HUES64 (cell line): ENCODE measurements at regions not wholly inside any gene's neighbourhood (a gene's known extent, or its start where the extent isn't known, plus 50 kb on each side); places are given as distances from the start of the nearest gene placed in this dataset.
"Not testable (repeated sequence)": the region's sequence is repeated elsewhere in the genome, so short reads cannot be mapped to it uniquely, and the experiment has no call there.

ENCODE experiments used
- H3K27ac ChIP-seq: 2 replicates; pipeline ENCODE4 v1.7.0; 2013; ENCODE audit warnings: low read depth, low read length, inconsistent platforms
- H3K27me3 ChIP-seq: 2 replicates; pipeline ENCODE4 v1.6.1; 2013; ENCODE audit warnings: mild to moderate bottlenecking, low read length; ENCODE audit not compliant: insufficient read depth
- H3K36me3 ChIP-seq: 2 replicates; pipeline ENCODE4 v1.6.1; 2013; ENCODE audit warnings: mild to moderate bottlenecking, low read length; ENCODE audit not compliant: insufficient read depth
- H3K4me1 ChIP-seq: 2 replicates; pipeline ENCODE4 v1.6.1; 2013; ENCODE audit warnings: mild to moderate bottlenecking, low read length, moderate library complexity; ENCODE audit not compliant: insufficient read depth
- H3K4me3 ChIP-seq: 2 replicates; pipeline ENCODE4 v1.5.1; 2013; ENCODE audit warnings: mild to moderate bottlenecking, low read length, moderate library complexity
- H3K9ac ChIP-seq: 2 replicates; pipeline ENCODE4 v1.6.1; 2013; ENCODE audit warnings: mild to moderate bottlenecking, low read depth, low read length
- H3K9me3 ChIP-seq: 2 replicates; pipeline ENCODE4 v1.6.1; 2013; ENCODE audit warnings: low read depth, low read length; ENCODE audit not compliant: insufficient read depth
- WGBS: fragments of 150-250, 120-280 bp; methylation state at CpG from one replicate; pipeline ENCODE4 v1.1.7; 2013; ENCODE audit warnings: missing lambda C conversion rate; 5-methylcytosine and 5-hydroxymethylcytosine counted together

DNA sequence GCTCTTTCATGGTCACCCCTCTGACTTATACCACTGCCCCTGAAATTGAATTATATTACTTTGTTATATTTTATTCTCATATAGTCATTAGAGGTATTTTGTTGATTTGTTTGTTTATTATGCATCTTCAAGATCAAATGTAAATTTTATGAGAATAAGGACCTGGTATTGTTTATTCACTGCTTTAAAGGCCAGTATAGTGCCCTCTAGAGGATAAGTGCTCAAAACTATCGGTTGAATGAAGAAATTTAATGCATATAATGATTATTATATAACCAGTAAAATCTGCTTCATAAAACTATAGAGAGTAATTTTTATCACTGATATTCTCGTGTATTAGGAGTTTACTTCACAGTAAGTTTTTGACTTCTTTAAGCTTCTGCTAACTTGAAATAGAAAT, 1401.9 kb downstream of the SLITRK1 start:
- Histone ChIP-seq H3K9ac (no peak overlapping the region), H3K27me3 (no peaks in the 10 kb centered on the region), H3K9me3 (no peaks in the 10 kb centered on the region), H3K4me3 (no peak overlapping the region), H3K36me3 (no peaks in the 10 kb centered on the region), H3K27ac (no peak overlapping the region), H3K4me1 (no peaks in the 10 kb centered on the region)
- no CpG with 5 or more reads among the region's 2 CpGs for WGBS

DNA sequence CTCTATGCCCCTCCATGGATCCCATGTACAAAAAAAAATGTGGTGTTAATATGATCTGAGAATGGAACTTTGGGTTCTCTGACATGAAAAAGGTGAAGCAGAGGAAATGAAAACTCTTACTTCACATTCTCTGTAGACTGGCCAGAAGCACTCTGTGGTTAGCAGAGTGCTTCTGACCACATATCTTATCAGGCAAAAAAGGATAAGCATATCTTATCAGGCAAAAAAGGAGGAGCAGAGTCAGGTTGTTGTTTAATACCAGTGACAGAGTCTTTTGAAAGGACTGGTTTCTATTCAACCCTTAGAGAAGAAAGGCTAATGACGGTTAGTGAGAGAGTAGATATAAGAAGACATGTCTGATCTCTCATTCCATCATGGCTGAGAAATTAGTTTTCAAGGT, 1404.8 kb downstream of the SLITRK1 start:
- WGBS: 79% methylated on average over 1 of the region's 1 CpG
- H3K36me3 ChIP-seq: no peaks in the 10 kb centered on the region
- H3K9me3 ChIP-seq: no peaks in the 10 kb centered on the region
- H3K27ac ChIP-seq: no peak overlapping the region
- no peaks in the 10 kb centered on the region for H3K4me1 ChIP-seq
- H3K4me3 ChIP-seq: no peak overlapping the region
- H3K27me3 ChIP-seq: no peaks in the 10 kb centered on the region
- H3K9ac ChIP-seq: no peak overlapping the region

DNA sequence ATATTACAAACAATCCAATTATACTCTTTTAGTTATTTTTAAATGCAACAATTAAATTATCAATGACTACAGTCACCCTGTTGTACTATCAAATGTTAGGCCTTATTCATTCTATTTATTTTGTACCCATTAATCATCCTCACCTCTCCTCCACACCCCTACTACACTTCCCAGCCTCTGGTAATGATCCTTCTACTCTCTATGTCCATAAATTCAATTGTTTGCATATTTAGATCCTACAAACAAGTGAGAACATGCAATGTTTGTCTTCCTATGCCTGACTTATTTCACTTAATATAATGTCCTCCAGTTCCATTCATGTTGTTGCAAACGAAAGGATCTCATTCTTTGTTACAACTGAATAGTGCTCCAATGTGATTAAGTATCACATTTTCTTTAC, 1414.6 kb downstream of the SLITRK1 start:
- no peak overlapping the region for H3K27ac ChIP-seq
- 100% methylated on average over 1 of the region's 1 CpG for WGBS
- H3K9ac ChIP-seq: no peak overlapping the region
- H3K27me3 ChIP-seq: no peaks in the 10 kb centered on the region
- H3K4me1 ChIP-seq: no peaks in the 10 kb centered on the region
- H3K36me3 ChIP-seq: no peaks in the 10 kb centered on the region
- H3K4me3 ChIP-seq: no peak overlapping the region
- H3K9me3 ChIP-seq: no peaks in the 10 kb centered on the region

DNA sequence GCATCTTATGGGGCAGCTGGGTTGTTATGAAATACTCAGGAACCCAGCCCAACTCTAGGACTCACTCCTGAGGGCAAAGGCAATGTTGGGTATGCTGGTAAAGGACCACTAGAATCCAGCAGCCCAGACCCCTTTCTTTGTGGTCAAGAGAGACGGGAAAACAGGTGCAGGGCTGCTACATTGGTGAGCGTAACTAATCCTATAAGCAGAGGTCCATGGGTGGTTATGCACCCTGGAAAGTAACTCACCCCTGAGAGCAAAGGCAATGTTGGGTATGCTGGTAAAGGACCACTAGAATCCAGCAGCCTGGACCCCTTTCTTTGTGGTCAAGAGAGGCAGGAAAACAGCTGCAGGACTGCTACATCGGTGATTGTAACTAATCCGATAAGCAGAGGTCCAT, 1422.7 kb downstream of the SLITRK1 start:
- H3K27me3 ChIP-seq, H3K27ac ChIP-seq, H3K9ac ChIP-seq, H3K4me3 ChIP-seq, H3K4me1 ChIP-seq, H3K36me3 ChIP-seq, H3K9me3 ChIP-seq: not testable (repeated sequence)
- 80% methylated on average over 4 of the region's 4 CpGs for WGBS

DNA sequence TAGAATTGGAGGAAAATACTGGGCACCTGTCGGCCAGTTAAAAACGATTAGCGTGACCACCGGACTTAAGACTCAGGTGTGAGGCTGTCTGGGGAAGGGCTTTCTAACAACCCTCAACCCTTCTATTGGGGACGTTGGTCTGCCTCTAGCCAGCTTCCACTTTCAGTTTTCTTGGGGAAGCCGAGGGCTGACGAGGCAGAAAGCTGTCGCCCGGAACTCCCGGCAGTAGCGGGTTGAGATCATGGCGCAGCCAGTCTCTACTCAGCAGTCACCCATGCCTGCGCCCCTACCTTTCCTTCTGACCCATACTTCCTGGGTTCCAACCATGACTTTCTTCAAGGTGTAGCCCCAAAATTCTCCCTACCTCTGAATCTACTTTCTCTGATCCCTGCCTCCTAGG, 1424.1 kb downstream of the SLITRK1 start:
- Histone ChIP-seq H3K4me3 (no peak overlapping the region), H3K27me3 (no peaks in the 10 kb centered on the region), H3K9ac (no peak overlapping the region), H3K27ac (no peak overlapping the region), H3K4me1 (no peaks in the 10 kb centered on the region), H3K36me3 (no peaks in the 10 kb centered on the region), H3K9me3 (no peaks in the 10 kb centered on the region)
- 96% methylated on average over 13 of the region's 13 CpGs for WGBS

DNA sequence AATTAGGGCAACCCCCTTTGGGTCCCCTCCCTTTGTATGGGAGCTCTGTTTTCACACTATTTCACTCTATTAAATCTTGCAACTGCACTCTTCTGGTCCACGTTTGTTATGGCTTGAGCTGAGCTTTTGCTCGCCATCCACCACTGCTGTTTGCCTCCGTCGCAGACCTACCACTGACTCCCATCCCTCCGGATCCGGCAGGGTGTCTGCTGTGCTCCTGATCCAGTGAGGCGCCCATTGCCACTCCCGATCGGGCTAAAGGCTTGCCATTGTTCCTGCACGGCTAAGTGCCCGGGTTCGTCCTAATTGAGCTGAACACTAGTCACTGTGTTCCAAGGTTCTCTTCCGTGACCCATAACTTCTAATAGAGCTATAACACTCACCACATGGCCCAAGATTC, 1424.7 kb downstream of the SLITRK1 start:
- WGBS: 93% methylated on average over 13 of the region's 13 CpGs
- H3K36me3 ChIP-seq, H3K27me3 ChIP-seq, H3K27ac ChIP-seq, H3K4me1 ChIP-seq, H3K9ac ChIP-seq, H3K4me3 ChIP-seq, H3K9me3 ChIP-seq: not testable (repeated sequence)

DNA sequence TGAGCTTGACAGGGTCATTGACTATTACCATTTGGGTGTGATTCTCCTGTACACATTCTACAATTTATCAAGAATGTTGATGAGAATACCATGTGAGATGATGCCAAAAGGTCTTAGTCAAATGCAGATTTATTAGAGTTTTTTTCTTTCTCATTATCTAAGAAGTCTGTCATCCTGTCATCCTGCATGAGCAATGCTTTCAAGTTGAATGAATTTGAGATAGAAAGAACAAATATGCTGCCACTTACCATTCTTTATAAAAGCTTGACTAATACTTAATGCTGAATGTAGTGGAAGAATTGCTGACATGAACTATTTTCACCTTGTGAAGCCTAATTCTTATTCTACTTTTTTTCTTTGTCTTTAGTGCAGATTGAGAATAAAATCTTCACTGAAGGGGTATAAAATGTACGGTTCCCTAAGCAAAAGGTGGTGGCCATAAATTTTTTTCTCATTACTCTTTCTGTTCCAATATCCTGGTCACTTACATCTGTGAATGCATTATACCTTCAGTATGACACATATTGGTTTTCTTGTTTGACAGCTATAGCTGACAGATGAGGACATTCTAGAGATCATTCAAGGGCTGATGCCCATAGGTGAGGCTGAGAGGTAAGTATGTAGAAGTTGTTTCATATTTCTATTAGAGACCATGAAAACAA, 1434.7 kb downstream of the SLITRK1 start:
- no peak overlapping the region for H3K4me3 ChIP-seq
- H3K9me3 ChIP-seq: no peaks in the 10 kb centered on the region
- 86% methylated on average over 1 of the region's 1 CpG for WGBS
- no peak overlapping the region for H3K9ac ChIP-seq
- H3K27ac ChIP-seq: no peak overlapping the region
- H3K4me1 ChIP-seq: no peaks in the 10 kb centered on the region
- no peaks in the 10 kb centered on the region for H3K36me3 ChIP-seq
- H3K27me3 ChIP-seq: no peaks in the 10 kb centered on the region

DNA sequence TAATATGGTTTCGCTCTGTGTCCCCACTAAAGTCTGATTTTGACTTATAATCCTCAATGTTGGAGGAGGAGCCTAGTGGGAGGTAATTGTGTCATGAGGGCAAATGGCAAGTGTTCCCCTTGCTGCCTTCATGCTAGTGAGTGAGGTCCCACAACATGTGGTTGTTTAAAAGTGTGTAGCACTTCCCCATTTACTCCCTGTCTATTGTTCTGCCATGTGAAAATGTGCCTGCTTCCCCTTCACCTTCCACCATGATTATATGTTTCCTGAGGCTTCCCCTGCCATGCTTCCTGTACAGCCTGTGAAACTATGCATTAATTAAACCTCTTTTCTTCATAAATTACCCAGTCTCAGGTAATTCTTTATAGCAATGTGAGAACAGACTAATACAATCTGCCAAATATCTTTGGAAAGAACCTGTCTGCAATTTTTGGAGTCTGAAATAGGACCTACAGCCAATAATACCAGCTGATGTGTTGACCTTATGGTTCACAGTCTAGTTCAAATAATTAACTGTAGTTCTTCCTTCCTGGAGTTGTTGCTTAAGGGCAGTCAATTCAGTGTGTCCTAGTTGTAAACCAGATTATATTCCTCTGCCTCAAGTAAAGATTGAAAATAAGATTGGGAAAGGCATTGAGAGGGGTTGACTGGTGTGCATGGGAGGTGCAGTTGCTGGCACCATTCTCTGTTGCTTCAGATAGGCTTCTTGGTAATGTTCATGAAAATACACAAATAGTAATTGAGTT, 1442.9 kb downstream of the SLITRK1 start:
- Histone ChIP-seq H3K9me3 (peaks cover 18% of the 10 kb centered on the region), H3K4me3 (no peak overlapping the region), H3K27me3 (no peaks in the 10 kb centered on the region), H3K27ac (no peak overlapping the region), H3K9ac (no peak overlapping the region), H3K4me1 (no peaks in the 10 kb centered on the region), H3K36me3 (no peaks in the 10 kb centered on the region)
- WGBS: no CpG with 5 or more reads among the region's 1 CpG

DNA sequence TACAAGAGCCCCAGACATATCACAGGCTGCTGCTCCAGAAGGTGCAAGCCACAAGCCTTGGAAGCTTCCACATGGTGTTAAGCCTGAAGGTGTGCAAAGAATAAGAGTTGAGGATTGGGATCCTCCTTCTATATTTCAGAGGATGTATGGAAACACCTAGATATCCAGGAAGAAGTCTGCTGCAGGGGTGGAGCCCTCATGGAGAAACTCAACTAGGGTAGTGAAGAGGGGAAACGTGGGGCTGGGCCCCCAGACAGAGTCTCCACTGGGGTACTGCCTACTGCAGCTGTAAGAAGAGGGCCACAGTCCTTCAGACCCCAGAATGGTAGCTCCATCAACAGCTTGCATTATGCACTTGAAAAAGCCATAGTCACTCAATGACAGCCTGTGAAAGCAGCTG, 1444.0 kb downstream of the SLITRK1 start:
- H3K4me1 ChIP-seq: no peaks in the 10 kb centered on the region
- no peaks in the 10 kb centered on the region for H3K36me3 ChIP-seq
- no peak overlapping the region for H3K4me3 ChIP-seq
- no peak overlapping the region for H3K9ac ChIP-seq
- peaks cover 18% of the 10 kb centered on the region for H3K9me3 ChIP-seq
- no peak overlapping the region for H3K27ac ChIP-seq
- H3K27me3 ChIP-seq: no peaks in the 10 kb centered on the region
- WGBS: 89% methylated on average over 1 of the region's 1 CpG

DNA sequence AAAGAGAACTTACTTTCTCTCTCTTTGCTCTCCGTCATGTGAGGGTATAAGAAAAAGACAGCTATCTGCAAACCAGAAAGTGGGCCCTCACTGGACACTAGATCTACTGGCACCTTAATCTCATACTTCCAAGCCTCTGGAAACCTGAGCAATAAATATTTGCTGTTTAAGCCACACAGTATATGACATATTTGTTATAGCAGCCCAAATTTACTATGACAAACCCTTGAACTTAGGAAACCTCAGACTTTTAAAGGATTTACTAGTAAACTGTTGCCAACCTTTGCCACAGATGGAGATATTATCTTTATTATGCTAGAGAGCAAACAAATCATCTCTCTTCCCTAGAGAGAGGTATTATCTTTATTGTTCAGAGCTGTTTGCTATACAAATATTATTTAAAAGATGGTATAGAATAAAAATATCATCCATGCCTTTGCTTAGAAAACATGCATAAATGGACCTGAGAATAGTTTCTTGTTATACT, 1446.1 kb downstream of the SLITRK1 start:
- no peaks in the 10 kb centered on the region for H3K4me1 ChIP-seq
- WGBS: 100% methylated on average over 1 of the region's 1 CpG
- H3K27me3 ChIP-seq: no peaks in the 10 kb centered on the region
- H3K9ac ChIP-seq: no peak overlapping the region
- no peak overlapping the region for H3K4me3 ChIP-seq
- no peaks in the 10 kb centered on the region for H3K36me3 ChIP-seq
- peaks cover 18% of the 10 kb centered on the region for H3K9me3 ChIP-seq
- H3K27ac ChIP-seq: no peak overlapping the region

DNA sequence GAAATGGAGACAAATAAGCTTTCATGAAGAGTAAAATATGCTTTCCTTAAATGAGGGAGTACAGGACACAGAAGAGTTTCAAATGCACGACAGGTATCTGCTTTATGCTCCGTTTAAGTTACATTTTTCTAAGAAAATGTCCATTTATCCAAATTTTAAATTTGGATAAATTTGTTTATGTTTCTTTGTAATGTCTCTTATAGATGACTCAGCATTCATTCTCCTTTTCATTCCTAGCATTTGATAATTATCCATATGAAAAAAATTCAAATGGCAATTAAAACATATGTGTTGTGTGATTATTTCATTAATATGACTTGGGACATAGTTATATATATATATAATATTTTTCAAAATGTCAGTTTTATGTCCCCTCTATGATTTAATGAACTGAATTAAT, 1449.3 kb downstream of the SLITRK1 start:
- H3K4me1 ChIP-seq: no peaks in the 10 kb centered on the region
- H3K9ac ChIP-seq: no peak overlapping the region
- H3K27me3 ChIP-seq: no peaks in the 10 kb centered on the region
- H3K4me3 ChIP-seq: no peak overlapping the region
- WGBS: 100% methylated on average over 1 of the region's 2 CpGs
- H3K27ac ChIP-seq: no peak overlapping the region
- H3K9me3 ChIP-seq: peaks cover 4% of the 10 kb centered on the region
- H3K36me3 ChIP-seq: no peaks in the 10 kb centered on the region
